AG04450 (cell line): ENCODE measurements at regions not wholly inside any gene's neighbourhood (a gene's known extent, or its start where the extent isn't known, plus 50 kb on each side); places are given as distances from the start of the nearest gene placed in this dataset.
A peak's percentile ranks its signal among the peaks of the same experiment; 100 is the strongest.

Experiments used
- CTCF ChIA-PET: fragments of 300-600, 350-600 bp; formaldehyde crosslinking; extraction: SDS; loops from one replicate; lab custom pipeline; 2022; ENCODE audit warnings: antibody characterized with exemption, inconsistent platforms; lab: Charles Lee
- POLR2A ChIA-PET: fragments of 350-600 bp; formaldehyde crosslinking; extraction: SDS; loops from one replicate; lab custom pipeline; 2021; ENCODE audit warnings: antibody characterized with exemption, inconsistent platforms; lab: Yijun Ruan, JAX
- DNase-seq: peaks from one replicate; pipeline ENCODE4 v3.0.0-alpha.2; 2011; ENCODE audit warnings: low read depth, low spot score
- H3K27ac ChIP-seq: one replicate; pipeline ENCODE4 v1.5.1; 2012; ENCODE audit warnings: low read depth, low read length, control low read depth
- H3K27me3 ChIP-seq: one replicate; pipeline ENCODE4 v1.6.0; 2012; ENCODE audit warnings: low read length; ENCODE audit not compliant: control insufficient read depth, insufficient read depth
- H3K4me3 ChIP-seq: 2 replicates; pipeline ENCODE4 v1.5.1; 2011; ENCODE audit warnings: mild to moderate bottlenecking, low read depth, low read length, control low read depth
- H3K9me3 ChIP-seq: 2 replicates; pipeline ENCODE4 v1.5.1; 2012; ENCODE audit warnings: low read length; ENCODE audit not compliant: control insufficient read depth, insufficient read depth
- TF ChIP-seq, protein P1 (sequence below): IDR thresholded peaks from 2 replicates; pipeline ENCODE4 v1.5.1; 2011; ENCODE audit warnings: low read depth, low read length, control low read depth, inconsistent platforms

- peak; percentile 48 for DNase-seq
- Histone ChIP-seq H3K27ac (no peak overlapping the region), H3K9me3 (no peaks in the 10 kb centered on the region), H3K27me3 (no peaks in the 10 kb centered on the region), H3K4me3 (no peak overlapping the region)
- ChIA-PET CTCF (interaction anchor here (0.5 to 7.3 kb wide), 8 partner anchors 214 to 724 kb away, joined by 3 to 195 read pairs (median 4); partner anchors contain the start of gene TMEM30B), POLR2A (no interaction called here)
- TF ChIP-seq, protein P1, sequence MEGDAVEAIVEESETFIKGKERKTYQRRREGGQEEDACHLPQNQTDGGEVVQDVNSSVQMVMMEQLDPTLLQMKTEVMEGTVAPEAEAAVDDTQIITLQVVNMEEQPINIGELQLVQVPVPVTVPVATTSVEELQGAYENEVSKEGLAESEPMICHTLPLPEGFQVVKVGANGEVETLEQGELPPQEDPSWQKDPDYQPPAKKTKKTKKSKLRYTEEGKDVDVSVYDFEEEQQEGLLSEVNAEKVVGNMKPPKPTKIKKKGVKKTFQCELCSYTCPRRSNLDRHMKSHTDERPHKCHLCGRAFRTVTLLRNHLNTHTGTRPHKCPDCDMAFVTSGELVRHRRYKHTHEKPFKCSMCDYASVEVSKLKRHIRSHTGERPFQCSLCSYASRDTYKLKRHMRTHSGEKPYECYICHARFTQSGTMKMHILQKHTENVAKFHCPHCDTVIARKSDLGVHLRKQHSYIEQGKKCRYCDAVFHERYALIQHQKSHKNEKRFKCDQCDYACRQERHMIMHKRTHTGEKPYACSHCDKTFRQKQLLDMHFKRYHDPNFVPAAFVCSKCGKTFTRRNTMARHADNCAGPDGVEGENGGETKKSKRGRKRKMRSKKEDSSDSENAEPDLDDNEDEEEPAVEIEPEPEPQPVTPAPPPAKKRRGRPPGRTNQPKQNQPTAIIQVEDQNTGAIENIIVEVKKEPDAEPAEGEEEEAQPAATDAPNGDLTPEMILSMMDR: no peak
Observed at GRCh38 chr14:60563113-60563512, 54.2 kb downstream of the SIX6 start.

DNA sequence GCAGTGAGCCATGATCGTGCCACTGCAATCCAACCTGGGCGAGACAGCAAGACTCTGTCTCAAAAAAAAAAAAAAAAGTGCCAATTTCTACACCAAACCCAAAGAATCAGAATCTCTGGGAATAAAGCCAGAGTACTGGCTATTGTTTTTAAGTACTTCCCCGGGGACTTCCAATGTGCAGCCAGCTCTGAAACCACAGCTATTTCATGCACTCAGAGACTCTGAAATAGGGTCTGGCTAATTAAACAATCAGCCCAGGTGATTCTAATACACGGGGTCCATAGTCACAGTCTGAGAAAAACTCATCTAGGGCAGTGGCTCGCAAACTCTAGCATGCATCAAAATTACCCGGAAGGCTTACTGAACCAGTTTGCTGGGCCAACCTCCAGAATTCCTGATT, 56.3 kb downstream of the SIX6 start:
- Histone ChIP-seq H3K27me3 (no peaks in the 10 kb centered on the region), H3K27ac (no peak overlapping the region), H3K9me3 (no peaks in the 10 kb centered on the region), H3K4me3 (no peak overlapping the region)
- CTCF ChIA-PET: interaction anchor here (7.3 kb wide), 1 partner anchor 216 kb away, joined by 195 read pairs; no protein-coding TSS in a partner anchor
- TF ChIP-seq, protein P1: no peak
- POLR2A ChIA-PET: no interaction called here
- peak; percentile 23 for DNase-seq

GRCh38 chr14:60566101-60566500, 57.2 kb downstream of the SIX6 start:
- Histone ChIP-seq H3K4me3 (no peak overlapping the region), H3K27me3 (no peaks in the 10 kb centered on the region), H3K9me3 (no peaks in the 10 kb centered on the region), H3K27ac (no peak overlapping the region)
- ChIA-PET CTCF (interaction anchor here (7.3 kb wide), 1 partner anchor 217 kb away, joined by 195 read pairs; no protein-coding TSS in a partner anchor), POLR2A (no interaction called here)
- no peak for DNase-seq
- TF ChIP-seq, protein P1: no peak

DNA sequence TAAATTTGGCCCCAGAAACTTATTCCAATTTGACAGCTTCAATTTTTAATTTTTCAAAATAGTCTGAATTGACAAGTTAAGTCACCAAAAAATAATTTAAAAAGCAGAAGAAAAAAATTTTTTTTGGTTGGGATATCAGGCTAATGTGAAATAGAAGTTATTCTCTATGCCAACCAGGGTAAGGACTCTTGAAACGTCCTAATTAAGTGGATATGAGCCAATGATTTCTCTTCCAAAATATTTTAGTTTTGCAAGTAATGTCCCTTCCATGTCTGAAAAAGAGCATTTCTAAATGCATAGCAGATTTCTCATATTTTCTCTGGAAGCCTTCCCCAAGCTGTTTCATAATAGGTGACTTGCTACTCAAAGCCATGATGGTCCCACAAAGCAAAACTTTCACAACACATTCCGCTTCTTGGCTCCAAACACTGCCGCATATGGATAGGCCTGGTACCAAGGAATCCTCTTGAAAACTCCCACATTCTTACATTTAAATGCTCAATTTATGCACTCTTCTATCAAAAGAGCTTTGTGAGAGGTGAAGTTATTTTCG, 65.1 kb downstream of the SIX6 start:
- Histone ChIP-seq H3K27me3 (no peaks in the 10 kb centered on the region), H3K27ac (no peak overlapping the region), H3K9me3 (no peaks in the 10 kb centered on the region), H3K4me3 (no peak overlapping the region)
- TF ChIP-seq, protein P1: no peak
- ChIA-PET CTCF (no interaction called here), POLR2A (interaction anchor here (0.6 kb wide), 1 partner anchor 657 kb away, joined by 4 read pairs; no protein-coding TSS in a partner anchor)
- no peak for DNase-seq

DNA sequence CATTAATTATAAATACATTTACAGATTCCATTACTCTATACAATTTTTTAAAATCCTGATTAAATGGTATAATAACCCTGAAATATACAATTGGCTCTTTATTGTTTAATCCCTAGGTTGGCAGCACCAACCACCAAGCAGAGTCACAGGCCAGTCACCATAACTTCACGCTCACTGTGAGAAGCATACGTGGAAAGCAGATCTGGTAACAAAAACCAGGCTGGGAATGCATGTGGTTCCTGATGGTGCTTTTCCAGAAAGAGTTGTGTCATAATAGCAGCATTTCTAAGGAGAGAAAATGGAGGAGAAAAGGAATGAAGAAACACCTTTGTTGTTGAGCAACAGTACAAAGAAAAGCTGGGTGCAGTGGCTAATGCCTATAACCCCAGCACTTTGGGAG, 66.1 kb downstream of the SIX6 start:
- no peaks in the 10 kb centered on the region for H3K9me3 ChIP-seq
- TF ChIP-seq, protein P1: no peak
- no peak overlapping the region for H3K27ac ChIP-seq
- H3K27me3 ChIP-seq: no peaks in the 10 kb centered on the region
- no peak for DNase-seq
- no peak overlapping the region for H3K4me3 ChIP-seq
- CTCF ChIA-PET: no interaction called here
- POLR2A ChIA-PET: no interaction called here
